Jurkat, Clone E6-1 (cell line): ENCODE measurements at regions not wholly inside any gene's neighbourhood (a gene's known extent, or its start where the extent isn't known, plus 50 kb on each side); places are given as distances from the start of the nearest gene placed in this dataset.

ENCODE experiments used
- DNase-seq: peaks from one replicate; pipeline ENCODE4 v3.0.0-alpha.2; 2011; ENCODE audit warnings: low read depth, low spot score
- H3K4me3 ChIP-seq: 2 replicates; pipeline ENCODE4 v1.5.1; 2011; ENCODE audit warnings: mild to moderate bottlenecking, low read length, control low read depth, moderate library complexity

DNA sequence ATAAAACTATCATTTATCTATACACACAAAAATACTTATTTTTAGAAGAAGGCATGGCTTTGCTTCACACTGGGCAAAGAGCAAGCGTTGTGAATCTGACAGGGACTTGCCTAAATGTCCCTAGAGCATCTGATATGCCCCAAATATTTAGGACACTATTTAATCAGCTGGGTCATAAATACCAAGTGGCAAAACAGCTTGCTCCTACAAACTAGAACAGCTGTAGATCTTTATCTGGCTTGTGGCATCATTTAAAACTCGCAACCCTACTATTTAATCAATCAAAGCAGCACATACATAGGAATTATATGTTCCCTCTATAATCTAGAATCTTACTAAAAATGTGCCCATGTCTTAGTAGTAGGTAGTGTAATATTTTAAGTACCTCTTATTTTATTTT is 999.5 kb downstream of the JRKL start:
- H3K4me3 ChIP-seq: no peak overlapping the region
- no peak for DNase-seq

DNA sequence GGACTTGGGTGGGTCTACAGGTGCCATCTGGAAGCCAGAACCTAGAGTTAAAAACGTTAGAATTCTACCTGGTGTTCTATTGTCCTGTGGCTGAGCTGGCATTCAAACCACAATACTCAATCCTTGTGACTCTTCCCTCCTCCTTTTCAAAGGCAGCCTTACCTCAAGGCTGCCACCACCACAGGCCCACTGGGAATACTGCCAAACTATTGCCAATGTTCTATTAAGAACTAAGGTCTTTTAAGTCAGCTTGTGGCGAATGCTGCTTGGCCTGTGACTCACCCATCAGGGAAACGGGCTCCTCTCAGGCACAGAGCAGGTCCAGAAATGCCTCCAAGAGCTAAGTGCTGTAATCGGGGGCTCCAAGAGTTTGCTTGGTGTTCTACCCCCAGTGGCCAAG is 1008.4 kb downstream of the JRKL start:
- no peak for DNase-seq

DNA sequence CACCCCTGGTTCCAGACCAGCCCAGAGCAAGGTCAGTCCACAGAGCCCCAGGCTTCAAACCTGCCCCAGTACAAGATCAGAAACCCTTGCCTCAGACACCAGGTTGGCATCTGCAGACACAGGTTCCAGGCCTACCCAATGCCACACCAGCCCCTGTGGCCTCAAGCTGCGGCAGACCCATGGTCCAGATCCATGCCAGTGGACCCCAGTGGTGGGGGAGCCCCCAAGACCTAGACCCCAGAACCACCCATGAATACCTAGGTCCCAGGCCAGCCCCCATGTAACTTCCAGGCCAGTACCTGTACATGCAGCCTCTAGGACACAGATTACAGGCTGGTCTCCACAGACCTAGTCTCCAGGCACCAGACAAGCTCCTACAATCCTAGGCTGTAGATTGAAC is 1019.3 kb downstream of the JRKL start:
- no peak for DNase-seq

More for the DNA sequence above, 1008.4 kb downstream of the JRKL start:
- no peak overlapping the region for H3K4me3 ChIP-seq

DNA sequence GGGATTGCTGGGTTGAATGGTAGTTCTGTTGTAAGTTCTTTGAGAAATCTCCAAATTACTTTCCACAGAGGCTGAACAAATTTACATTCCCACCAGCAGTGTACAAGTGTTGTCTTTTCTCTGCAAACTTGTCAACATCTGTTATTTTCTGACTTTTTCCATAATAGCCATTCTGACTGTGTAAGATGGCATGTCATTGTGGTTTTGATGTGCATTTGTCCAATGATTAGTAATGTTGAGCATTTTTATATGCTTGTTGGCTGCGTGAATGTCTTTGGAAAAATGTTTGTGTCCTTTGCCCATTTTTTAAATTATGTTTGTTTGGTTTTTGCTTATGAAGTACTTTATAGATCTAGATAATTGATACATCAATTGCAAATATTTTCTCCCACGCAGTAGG is 1025.0 kb downstream of the JRKL start:
- no peak for DNase-seq
- H3K4me3 ChIP-seq: no peak overlapping the region

More for the DNA sequence above, 1019.3 kb downstream of the JRKL start:
- no peak overlapping the region for H3K4me3 ChIP-seq

DNA sequence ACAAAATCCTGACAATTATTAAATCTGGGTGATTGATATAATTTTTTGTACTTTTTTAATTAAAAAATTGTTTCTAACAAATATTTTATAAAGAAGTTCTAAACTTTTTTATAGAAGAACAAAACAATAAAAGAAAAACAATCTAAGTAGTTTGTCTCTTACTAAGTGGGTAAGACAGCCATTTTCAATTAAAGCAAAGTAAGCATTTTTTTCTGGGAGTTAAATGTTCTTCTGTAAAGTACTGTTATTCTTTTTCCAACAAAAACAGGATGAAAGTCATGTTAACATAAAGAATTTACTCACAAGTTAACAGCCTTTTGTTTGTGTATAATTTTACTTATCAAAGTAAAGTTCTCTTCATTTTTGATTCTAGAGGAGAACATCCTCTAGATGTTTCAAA is 1029.9 kb downstream of the JRKL start:
- DNase-seq: no peak
- no peak overlapping the region for H3K4me3 ChIP-seq

DNA sequence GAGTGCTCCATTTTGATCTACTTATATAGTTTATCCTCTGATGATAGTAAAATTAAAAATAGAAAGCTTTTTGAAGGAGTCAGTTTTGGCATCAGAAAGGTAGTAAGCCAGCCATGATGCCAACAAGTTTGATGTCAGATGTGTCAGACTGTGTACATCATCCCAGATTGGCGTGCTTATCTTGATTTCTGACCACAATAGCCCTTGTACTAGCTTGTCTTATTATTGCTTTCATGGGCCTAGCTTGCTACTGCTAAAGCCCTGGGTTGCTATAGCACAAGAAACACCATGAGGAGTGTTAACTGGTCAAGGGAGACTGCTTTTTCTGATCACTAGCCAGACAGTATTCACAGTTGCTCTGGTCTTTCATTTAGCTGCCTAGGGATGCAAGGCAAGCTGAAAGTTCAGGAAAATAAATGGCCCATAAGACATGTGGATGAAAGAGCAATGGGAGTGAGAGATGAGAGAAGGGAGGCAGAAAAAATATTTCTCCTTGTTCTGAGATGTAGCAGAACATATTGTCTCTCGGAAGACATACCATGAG is 1038.5 kb downstream of the JRKL start:
- no peak overlapping the region for H3K4me3 ChIP-seq
- DNase-seq: no peak

DNA sequence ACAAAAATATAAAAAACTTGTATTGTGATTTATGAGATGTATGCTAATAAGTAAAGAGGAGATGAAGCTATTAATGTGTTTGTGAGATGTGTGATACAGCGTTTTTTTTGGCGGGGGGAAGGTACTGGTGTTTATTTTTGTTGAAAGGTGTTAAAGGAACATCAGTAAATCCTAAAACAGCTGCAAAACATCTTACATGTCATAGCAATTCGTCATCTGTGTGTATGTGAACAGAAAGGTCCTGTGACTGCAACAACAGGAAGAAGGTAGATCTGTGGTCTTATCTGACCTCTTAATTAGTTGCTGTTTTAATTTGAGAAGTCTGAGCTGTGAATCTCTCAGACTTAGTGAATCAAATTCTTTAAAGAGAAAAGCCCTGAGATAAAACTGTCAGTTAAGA is 1041.1 kb downstream of the JRKL start:
- H3K4me3 ChIP-seq: no peak overlapping the region
- DNase-seq: no peak

DNA sequence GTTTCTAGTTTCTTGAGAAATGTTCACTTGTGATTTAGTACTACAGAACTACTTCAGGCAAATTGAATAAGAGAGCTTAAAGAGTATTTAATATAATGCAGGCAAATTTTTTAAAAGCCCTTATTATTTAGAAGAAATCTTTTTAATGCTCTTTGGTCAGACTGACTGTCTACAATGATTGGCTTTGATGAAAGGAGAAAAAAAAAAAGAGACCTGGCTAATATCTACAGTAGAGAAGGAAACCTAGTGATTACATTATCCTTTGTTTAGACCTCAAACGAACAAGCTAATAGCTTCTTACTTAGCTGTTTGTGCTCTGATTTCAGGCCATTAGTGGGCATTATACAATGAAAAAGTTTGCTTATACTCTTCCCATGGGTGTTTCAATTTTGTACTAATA is 1043.1 kb downstream of the JRKL start:
- DNase-seq: no peak
- no peak overlapping the region for H3K4me3 ChIP-seq

DNA sequence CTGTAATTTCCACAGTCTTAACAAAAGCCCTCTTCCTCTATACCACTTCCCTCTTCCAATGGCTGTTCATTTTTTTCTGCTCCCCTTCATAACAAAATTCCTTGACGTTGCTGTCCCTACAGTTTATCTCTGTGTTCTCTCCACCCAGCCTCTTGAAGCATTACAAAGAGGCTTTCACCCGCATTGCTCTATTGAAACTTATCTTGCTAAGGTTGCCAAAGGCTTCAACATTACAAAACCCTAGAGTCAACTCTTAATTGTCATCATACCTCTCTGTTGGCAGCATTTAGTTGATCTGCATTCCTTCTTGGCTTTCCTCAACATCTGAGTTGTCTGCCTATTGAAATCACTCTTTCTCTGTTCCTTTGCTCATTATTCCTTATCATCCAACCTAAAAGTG is 1055.7 kb downstream of the JRKL start:
- no peak overlapping the region for H3K4me3 ChIP-seq
- no peak for DNase-seq

DNA sequence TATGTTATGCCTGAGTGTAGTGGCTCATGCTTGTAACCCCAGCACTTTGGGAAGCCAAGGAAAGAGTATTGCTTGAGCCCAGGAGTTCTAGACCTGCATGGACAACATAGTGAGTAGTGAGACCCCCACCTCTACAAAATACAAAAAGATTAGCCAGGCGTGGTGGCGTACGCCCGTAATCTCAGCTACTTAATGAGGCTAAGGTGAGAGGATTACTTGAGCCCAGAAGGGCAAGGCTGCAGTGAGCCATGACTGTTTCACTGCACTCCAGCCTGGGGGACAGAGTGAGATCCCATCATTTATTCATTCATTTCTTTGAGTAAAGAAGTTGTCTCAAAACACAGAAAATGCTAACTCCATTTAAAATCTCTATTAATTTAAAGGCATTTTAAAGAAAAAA is 1061.6 kb downstream of the JRKL start:
- H3K4me3 ChIP-seq: no peak overlapping the region
- DNase-seq: no peak

DNA sequence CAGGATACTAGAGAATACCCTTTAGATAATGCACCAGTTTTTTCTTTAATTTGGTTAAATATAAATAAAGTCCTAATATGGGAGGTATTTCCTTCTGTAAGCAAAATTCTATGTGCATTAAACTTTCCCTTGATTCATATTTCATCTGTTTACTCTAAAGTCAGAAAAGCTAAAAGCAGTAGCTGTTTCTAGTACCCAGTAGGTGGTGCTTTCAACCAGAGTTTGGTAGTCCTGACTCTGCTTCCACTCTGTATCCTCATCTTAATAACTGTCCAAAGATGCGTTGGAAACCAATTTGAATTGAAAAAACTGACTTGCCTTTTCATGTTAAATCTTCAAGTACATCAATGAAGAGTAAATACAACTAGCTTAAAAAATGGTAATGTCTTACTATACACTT is 1065.2 kb downstream of the JRKL start:
- DNase-seq: no peak
- no peak overlapping the region for H3K4me3 ChIP-seq

DNA sequence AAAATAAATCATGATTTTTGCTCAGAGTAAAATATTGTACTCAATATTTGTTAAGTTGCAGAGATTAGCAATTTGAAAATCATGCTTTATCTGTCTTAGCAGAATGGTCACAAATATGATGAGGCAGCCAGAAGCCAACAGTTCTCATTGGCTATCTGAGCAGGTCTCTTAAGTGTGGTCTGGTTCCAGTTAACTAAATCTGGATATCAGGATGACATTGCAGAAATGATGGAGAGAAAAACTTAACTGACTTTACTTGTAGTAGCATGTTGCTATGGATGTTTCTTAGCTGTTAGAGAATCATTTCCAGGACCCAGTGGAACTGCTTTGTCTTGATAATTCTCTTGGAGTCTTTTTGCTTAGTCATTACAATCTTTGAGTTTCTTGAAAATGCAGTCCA is 1070.3 kb downstream of the JRKL start:
- H3K4me3 ChIP-seq: no peak overlapping the region
- DNase-seq: no peak

DNA sequence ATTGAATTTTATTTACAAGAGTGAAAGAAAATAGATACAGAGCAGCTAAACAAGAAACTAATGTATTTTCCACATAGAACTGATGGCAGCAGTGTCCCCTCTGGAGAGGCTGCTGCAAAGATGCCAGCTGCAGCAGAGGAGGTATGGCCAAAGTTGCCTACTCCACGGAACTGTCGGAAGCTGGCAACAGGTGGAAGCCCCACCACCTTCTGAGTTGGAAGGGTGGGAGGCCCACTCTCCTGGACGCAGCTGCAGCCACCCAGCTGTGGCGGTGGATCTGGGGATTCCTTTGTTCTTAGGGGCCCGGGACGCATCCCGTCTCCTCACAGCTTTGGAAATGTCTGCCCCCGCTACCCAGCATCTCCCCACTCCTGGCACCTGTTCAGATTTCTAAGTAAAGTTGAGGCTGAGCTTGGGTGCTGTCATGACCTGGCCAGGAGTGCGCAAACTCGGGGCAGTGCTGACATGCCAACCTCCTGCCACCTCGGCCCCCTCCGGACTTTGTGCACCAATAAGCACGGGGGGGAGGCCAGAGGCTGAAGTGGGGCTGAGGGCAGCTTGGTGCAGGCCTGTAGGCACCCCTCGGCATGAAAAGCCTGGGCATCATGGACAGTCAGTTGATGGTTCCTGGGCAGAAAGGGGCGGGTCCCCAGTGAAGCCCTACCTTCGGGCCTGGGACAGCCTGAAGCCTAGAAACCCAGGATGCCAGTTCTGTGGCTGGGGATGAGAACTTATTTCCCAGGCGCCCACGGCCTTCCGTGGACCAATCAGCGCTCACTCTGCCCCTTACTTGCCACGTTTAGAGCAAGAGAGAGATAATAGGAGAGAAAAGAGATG is 1071.4 kb downstream of the JRKL start:
- H3K4me3 ChIP-seq: no peak overlapping the region
- no peak for DNase-seq

DNA sequence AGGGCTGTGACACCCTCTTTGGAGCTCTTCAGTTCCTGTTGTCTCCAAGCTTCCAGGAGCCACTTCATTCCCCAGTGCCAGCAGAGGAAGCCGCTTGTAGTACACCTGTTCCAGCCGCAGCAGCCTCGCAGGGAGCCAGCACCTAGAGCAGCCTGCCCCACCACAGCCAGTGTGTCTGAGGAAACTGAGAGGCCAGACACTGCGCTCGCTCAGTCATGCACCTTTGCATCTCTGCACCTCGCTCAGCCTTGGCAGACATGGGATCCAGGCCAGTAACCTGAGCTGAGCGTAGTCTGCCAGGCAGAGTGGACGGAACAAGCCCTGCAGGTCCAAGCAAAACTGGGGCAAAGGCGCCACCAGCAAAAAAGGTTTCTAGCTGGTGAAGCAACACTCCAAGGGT is 1072.1 kb downstream of the JRKL start:
- no peak for DNase-seq
- H3K4me3 ChIP-seq: no peak overlapping the region

DNA sequence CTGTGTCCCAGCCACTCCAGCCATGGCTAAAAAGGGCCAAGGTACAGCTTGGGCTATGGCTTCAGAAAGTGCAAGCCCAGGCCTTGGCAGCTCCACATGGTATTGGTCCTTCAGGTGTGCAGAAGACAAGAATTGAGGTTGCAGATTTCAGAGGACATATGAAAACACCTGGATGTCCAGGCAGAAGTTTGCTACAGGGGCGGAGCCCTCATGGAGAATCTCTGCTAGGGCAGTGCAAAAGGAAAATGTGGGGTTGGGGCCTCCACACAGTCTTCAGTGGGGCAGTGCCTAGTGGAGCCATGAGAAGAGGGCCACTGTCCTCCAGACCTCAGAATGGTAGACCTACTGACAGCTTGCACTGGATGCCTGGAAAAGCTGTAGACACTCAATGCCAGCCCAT is 1074.1 kb downstream of the JRKL start:
- H3K4me3 ChIP-seq: no peak overlapping the region
- DNase-seq: no peak

DNA sequence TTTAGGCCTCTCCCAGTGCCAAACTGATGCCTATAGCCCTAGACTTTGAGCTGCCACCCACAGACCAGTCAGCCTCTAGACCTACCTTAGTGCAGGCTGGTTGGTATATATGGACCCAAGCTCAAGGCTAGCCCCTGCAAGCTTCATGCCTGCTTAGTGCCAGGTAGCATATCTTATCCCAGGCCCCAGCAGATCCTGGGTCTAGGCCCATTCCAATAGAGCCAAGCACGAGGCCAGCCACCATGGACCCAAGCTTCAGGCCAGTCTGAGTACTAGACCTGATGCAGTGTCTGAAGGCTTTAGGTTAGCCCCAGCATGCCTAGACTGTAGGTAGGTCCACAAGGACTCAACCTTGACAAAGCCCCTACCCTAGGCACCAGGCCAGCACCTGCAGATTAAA is 1081.7 kb downstream of the JRKL start:
- H3K4me3 ChIP-seq: no peak overlapping the region
- DNase-seq: no peak

DNA sequence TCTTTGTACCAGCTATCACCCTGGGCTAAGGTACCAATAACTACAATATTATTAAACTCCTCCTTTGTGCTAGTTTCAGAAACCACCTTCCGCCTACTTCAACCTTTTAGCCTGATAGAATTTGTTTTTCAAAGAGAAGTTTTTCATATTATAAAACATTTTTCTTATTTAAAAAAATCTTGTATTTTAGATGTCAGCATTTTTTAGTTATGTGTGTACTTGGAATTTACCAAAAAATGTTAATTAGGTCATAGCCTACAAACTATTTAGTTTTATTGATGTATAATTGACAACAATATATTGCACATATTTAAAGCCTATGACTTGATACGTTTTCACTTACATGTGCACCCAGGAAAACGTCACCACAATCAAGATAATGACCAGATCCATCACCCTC is 1097.6 kb downstream of the JRKL start:
- H3K4me3 ChIP-seq: no peak overlapping the region
- DNase-seq: no peak

DNA sequence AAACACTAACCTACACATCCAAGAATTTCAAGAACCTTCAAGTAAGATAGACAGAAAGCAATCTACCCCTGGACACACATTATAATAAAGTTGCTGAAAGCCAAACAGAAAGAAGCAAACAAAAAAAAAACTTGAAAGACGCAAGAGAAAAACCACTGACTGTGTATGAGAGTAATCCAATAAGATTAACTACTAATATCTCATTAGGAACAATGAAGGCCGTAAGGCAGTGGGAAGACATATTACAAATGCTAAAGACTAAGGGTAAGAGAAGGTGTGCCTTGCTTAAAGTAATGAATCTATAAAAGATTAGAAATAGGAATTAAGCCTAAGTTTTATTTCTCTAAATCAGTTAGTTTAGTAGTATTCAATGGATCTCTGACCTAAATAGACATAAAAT is 1109.1 kb downstream of the JRKL start:
- no peak overlapping the region for H3K4me3 ChIP-seq
- no peak for DNase-seq

DNA sequence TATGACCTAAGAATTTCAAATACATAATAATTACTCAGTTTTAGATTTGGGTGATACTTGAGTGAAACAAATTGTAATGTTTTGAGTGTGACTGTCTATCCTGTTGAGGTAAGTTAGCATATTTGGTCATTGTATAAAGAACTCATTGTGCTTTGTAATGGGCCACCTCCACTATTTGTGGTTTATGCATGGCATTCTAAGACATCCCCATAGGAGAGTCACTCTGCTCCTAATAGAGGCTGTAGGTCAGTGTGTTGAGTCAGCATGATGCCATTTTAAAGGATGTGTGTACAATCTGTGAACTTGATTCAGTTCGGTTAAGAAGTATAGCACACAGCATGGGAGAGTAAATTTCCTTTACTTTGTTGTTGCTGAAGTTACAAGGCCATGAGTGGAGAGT is 1112.4 kb downstream of the JRKL start:
- no peak overlapping the region for H3K4me3 ChIP-seq
- no peak for DNase-seq

DNA sequence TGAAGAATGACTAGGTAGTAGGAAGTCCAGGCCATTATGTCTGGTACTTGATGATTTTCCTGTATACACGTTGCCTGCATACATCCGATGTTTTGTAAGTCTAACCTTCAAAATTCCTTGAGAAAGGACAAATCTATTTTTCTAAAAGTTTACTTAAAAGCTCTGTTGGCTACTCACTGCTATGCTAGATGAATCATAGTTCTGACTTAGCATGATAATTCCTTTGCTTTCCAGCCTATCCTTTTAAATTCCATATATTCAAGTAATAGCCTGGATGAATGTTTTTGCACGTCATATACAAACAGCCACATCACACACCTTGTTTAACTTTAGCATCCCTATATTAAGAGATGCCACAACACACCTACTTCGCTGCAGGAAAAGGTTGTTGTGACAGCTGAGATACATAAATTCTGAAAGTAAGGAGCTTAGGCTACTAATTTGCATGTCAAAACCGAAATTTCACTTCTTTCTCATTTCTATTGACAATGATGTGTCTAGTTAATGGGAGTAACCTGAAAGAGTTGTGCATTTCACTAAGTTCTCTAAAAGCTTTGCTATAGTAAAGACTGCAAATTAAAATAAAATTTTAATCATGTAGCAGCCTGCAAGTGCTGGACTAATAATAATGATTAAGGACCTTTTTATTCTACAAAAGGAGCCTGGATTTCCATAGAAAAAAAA is 1116.4 kb downstream of the JRKL start:
- no peak for DNase-seq
- H3K4me3 ChIP-seq: no peak overlapping the region

DNA sequence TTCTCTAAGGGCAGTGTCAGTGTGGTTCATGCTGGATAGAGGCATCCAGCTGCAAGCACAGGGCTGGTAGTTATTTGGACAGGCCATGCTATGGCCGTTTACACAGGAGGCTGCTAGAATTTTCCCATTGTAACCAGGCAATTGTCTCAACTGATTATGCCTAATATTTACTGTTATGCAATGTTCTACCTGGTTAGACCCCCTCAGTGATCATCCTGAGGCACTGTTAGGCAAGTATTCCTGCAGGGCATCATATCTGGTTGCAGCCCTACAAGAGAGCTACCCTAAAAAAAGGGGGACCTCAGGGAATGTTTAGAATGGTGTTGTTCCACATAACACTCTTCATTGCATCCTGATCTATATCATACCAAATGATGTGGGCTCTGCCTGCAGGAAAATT is 1124.6 kb downstream of the JRKL start:
- DNase-seq: no peak
- H3K4me3 ChIP-seq: no peak overlapping the region
